GM12878 (cell line): ENCODE measurements at regions not wholly inside any gene's neighbourhood (a gene's known extent, or its start where the extent isn't known, plus 50 kb on each side); places are given as distances from the start of the nearest gene placed in this dataset.

Experiments
- ATAC-seq: fragments of 200-7000 bp; cut with Tn5 transposase; 3 replicates; pipeline ENCODE4 v1.9.1; 2020; ENCODE audit warnings: mild to moderate bottlenecking, moderate library complexity
- BruUV-seq: library from RNA; stranded (reverse); fragments of 400-500 nt; replicated peaks from 2 replicates; lab custom pipeline; 2021; lab: Mats Ljungman, UMichigan
- CTCF ChIA-PET: fragments of 300-600 bp; sonication (Branson Sonifier 250); formaldehyde crosslinking; extraction: SDS; loops from one replicate; lab custom pipeline; 2021; ENCODE audit warnings: inconsistent platforms; lab: Yijun Ruan, JAX
- POLR2A ChIA-PET: fragments of 350-600 bp; formaldehyde crosslinking; extraction: SDS; loops from one replicate; lab custom pipeline; 2021; ENCODE audit warnings: inconsistent platforms; lab: Charles Lee
- RAD21 ChIA-PET: fragments of 300-600 bp; sonication (Branson Sonifier 250); formaldehyde crosslinking; loops from one replicate; lab custom pipeline; 2023; ENCODE audit warnings: antibody characterized with exemption; ENCODE audit not compliant: unreplicated experiment; lab: Charles Lee
- SMC1A ChIA-PET: fragments of 300-600 bp; sonication (Branson Sonifier 250); formaldehyde crosslinking; loops from one replicate; lab custom pipeline; 2023; ENCODE audit not compliant: unreplicated experiment, uncharacterized antibody; lab: Charles Lee
- DNase-seq: peaks from one replicate; pipeline ENCODE4 v3.0.0-alpha.2; 2011; ENCODE audit warnings: low read depth, low spot score
- FAIRE-seq: peaks from 3 replicates; lab custom pipeline; 2011; peaks lifted over from hg19 to GRCh38; lab: Jason Lieb, UNC
- H2AFZ ChIP-seq: 2 replicates; pipeline ENCODE4 v1.6.0; 2011; ENCODE audit warnings: low read depth, low read length, control low read depth; ENCODE audit not compliant: control insufficient read depth
- H3K27ac ChIP-seq: 2 replicates; pipeline ENCODE4 v1.5.1; 2011; ENCODE audit warnings: control low read depth; ENCODE audit not compliant: control insufficient read depth, insufficient read depth
- H3K27me3 ChIP-seq, 2 experiments: replicated peaks in 1 of 2; 2 replicates each; pipeline versions ENCODE4 v1.6.0 to v1.6.1; 2011; ENCODE audit warnings: low read length in 1 of 2; ENCODE audit not compliant: control insufficient read depth in 2 of 2, insufficient read depth in 2 of 2
- H3K36me3 ChIP-seq, 2 experiments: 2 replicates each; pipeline ENCODE4 v1.5.1; 2011; ENCODE audit warnings: low read length in 1 of 2; ENCODE audit not compliant: control insufficient read depth in 2 of 2, insufficient read depth in 2 of 2
- H3K4me1 ChIP-seq: 2 replicates; pipeline ENCODE4 v1.6.1; 2011; ENCODE audit warnings: mild to moderate bottlenecking, low read length, moderate library complexity, mixed read lengths; ENCODE audit not compliant: control insufficient read depth, insufficient read depth
- H3K4me2 ChIP-seq: 2 replicates; pipeline ENCODE4 v1.6.0; 2011; ENCODE audit warnings: control low read depth; ENCODE audit not compliant: control insufficient read depth, insufficient read depth
- H3K4me3 ChIP-seq: fragments of 200-600 bp; sonication (generic); 2 replicates; pipeline ENCODE4 v1.5.1; 2016
- H3K79me2 ChIP-seq: 2 replicates; pipeline ENCODE4 v1.6.0; 2011; ENCODE audit warnings: low read length; ENCODE audit not compliant: control insufficient read depth, insufficient read depth
- H3K9ac ChIP-seq: 2 replicates; pipeline ENCODE4 v1.8.0; 2011; ENCODE audit warnings: low read length, control low read depth, mixed read lengths; ENCODE audit not compliant: control insufficient read depth, insufficient read depth
- H3K9me3 ChIP-seq: replicated peaks from 3 replicates; pipeline ENCODE4 v1.5.1; 2011; ENCODE audit warnings: mild to moderate bottlenecking, low read length; ENCODE audit not compliant: control insufficient read depth, insufficient read depth
- H4K20me1 ChIP-seq: 2 replicates; pipeline ENCODE4 v1.6.0; 2011; ENCODE audit not compliant: control insufficient read depth, insufficient read depth
- CREB1 ChIP-seq: IDR thresholded peaks from 2 replicates; pipeline ENCODE4 v1.6.1; 2012; ENCODE audit warnings: low read depth, mild to moderate bottlenecking, inconsistent platforms
- FOXM1 ChIP-seq: IDR thresholded peaks from 2 replicates; pipeline ENCODE4 v1.6.1; 2012; ENCODE audit warnings: low read depth, mild to moderate bottlenecking, inconsistent platforms, low read length, moderate library complexity
- JUNB ChIP-seq: IDR thresholded peaks from 2 replicates; pipeline ENCODE4 v1.6.1; 2016; ENCODE audit warnings: antibody characterized with exemption, mild to moderate bottlenecking
- SMAD5 ChIP-seq: IDR thresholded peaks from 2 replicates; pipeline ENCODE4 v1.6.1; 2016; ENCODE audit warnings: antibody characterized with exemption, low read depth
- SPI1 ChIP-seq: IDR thresholded peaks from 2 replicates; pipeline ENCODE4 v1.6.1; 2011; ENCODE audit warnings: low read depth, mild to moderate bottlenecking, low read length, moderate library complexity, borderline replicate concordance; ENCODE audit not compliant: insufficient read depth
- WGBS: methylation state at CpG from one replicate; pipeline ENCODE4 v1.1.6; 2016; ENCODE audit warnings: low lambda C conversion rate; ENCODE audit not compliant: insufficient replicate concordance, insufficient coverage; ENCODE audit errors: missing lambda C conversion rate; 5-methylcytosine and 5-hydroxymethylcytosine counted together
- in situ Hi-C: fragments of 300-500 bp; cut with MboI; formaldehyde crosslinking; loops from 9 replicates; pipeline ENCODE4 v1.14.3; 2018; ENCODE audit warnings: mixed read lengths
- intact Hi-C: fragments of 100-400 bp; cut with micrococcal nuclease; formaldehyde crosslinking; loops from one replicate; pipeline ENCODE4 v1.14.2; 2022; ENCODE audit not compliant: unreplicated experiment

DNA sequence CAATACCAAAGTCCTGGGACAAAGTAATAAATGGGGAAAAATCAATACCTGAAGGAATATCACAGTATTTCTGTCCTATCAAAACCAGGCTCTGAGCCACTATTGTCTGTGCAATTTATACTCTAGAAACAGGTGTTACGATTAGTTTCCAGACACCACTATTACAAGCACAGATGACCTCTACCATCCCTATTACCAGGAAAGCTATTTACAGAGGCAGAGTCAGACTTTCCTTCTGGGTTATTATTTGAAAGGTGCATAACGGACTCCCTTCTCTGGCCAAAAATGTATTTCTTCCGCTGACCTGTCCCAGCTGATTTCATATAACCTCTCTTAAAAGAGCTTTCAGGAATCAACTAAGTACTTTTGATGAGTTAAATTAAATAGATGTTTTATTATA lies 154.6 kb upstream of the LRRC7 start:
- ChIA-PET POLR2A (no interaction called here), SMC1A (no interaction called here), CTCF (no interaction called here), RAD21 (no interaction called here)
- H3K27ac ChIP-seq = no peak overlapping the region
- H3K4me1 ChIP-seq = no peaks in the 10 kb centered on the region
- TF ChIP-seq FOXM1 = no peak
- no peak for TF ChIP-seq SMAD5
- TF ChIP-seq SPI1 = no peak
- DNase-seq (no peak), ATAC-seq (no peak), FAIRE-seq (no peak)
- no peak overlapping the region for H3K4me3 ChIP-seq
- H3K9me3 ChIP-seq = no peaks in the 10 kb centered on the region
- no peaks in the 10 kb centered on the region for H4K20me1 ChIP-seq
- in situ Hi-C loops = no loop called here
- H3K79me2 ChIP-seq = no peaks in the 10 kb centered on the region
- H3K4me2 ChIP-seq = no peak overlapping the region
- intact Hi-C loops = no loop called here
- no peak overlapping the region for H3K9ac ChIP-seq
- WGBS = 14% methylated on average over 3 of the region's 3 CpGs
- H2AFZ ChIP-seq = no peak overlapping the region
- BruUV-seq = no TSS peak
- no peaks in the 10 kb centered on the region for H3K27me3 ChIP-seq
- no peaks in the 10 kb centered on the region for H3K36me3 ChIP-seq

DNA sequence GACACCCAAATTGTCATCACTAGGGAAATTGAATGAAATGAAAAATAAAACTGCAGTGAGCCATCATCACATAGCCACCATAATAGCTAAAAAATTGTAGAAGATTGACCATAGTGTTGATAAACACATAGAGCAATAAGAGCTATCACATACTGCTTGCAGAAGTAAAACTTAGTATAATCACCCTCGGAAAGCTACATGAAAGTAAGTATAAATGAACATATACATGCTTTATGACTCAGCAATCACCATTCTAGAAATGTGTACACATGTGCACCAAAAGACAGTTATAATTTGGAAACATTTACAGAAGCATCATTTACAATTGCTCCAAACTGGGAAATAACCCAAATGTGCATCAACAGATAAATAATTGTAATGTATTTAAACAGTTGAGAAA lies 153.1 kb upstream of the LRRC7 start:
- in situ Hi-C loops = no loop called here
- Histone ChIP-seq H4K20me1 (no peaks in the 10 kb centered on the region), H3K9ac (no peak overlapping the region), H3K79me2 (no peaks in the 10 kb centered on the region), H2AFZ (no peak overlapping the region), H3K27me3 (no peaks in the 10 kb centered on the region), H3K27ac (no peak overlapping the region), H3K4me2 (no peak overlapping the region), H3K36me3 (no peaks in the 10 kb centered on the region), H3K4me3 (no peak overlapping the region), H3K9me3 (no peaks in the 10 kb centered on the region), H3K4me1 (no peaks in the 10 kb centered on the region)
- no TSS peak for BruUV-seq
- TF ChIP-seq CREB1 (no peak), JUNB (peak; percentile 22; the same call in 1 of the 2 replicates)
- FAIRE-seq (no peak), ATAC-seq (peak; percentile 65), DNase-seq (no peak)
- ChIA-PET CTCF (no interaction called here), RAD21 (no interaction called here), SMC1A (no interaction called here), POLR2A (no interaction called here)
- WGBS = 40% methylated on average over 1 of the region's 1 CpG
- intact Hi-C loops = no loop called here
